ENCODE measurements at regions not wholly inside any gene's neighbourhood (a gene's known extent, or its start where the extent isn't known, plus 50 kb on each side); places are given as distances from the start of the nearest gene placed in this dataset.

GRCh38 chr2:59112258-59112657 lies 871.1 kb upstream of the FANCL start:
- no peak overlapping the region for H3K4me3 ChIP-seq (ENCODE audit: low read length)
- no peaks in the 10 kb centered on the region for H3K36me3 ChIP-seq (ENCODE audit: control insufficient read depth, low read depth, low read length)
- no peaks in the 10 kb centered on the region for H3K9me3 ChIP-seq (ENCODE audit: control insufficient read depth, low read depth, low read length)
- no peaks in the 10 kb centered on the region for H3K27me3 ChIP-seq (ENCODE audit: control insufficient read depth, insufficient read depth, low read length)
- H3K9ac ChIP-seq (ENCODE audit: low read length), result no peak overlapping the region
- H3K4me1 ChIP-seq (ENCODE audit: control insufficient read depth, low read depth, low read length), result no peaks in the 10 kb centered on the region
- no peak overlapping the region for H3K27ac ChIP-seq (ENCODE audit: low read length)

- no peak overlapping the region for H3K27ac ChIP-seq (ENCODE audit: low read length)
- peaks cover 10% of the 10 kb centered on the region for H3K9me3 ChIP-seq (ENCODE audit: control insufficient read depth, low read depth, low read length)
- no peaks in the 10 kb centered on the region for H3K36me3 ChIP-seq (ENCODE audit: control insufficient read depth, low read depth, low read length)
- no peaks in the 10 kb centered on the region for H3K4me1 ChIP-seq (ENCODE audit: control insufficient read depth, low read depth, low read length)
- H3K27me3 ChIP-seq (ENCODE audit: control insufficient read depth, insufficient read depth, low read length), result no peaks in the 10 kb centered on the region
- H3K4me3 ChIP-seq (ENCODE audit: low read length), result no peak overlapping the region
- no peak overlapping the region for H3K9ac ChIP-seq (ENCODE audit: low read length)
Measured at GRCh38 chr2:59096973-59097372, 855.8 kb upstream of the FANCL start.

DNA sequence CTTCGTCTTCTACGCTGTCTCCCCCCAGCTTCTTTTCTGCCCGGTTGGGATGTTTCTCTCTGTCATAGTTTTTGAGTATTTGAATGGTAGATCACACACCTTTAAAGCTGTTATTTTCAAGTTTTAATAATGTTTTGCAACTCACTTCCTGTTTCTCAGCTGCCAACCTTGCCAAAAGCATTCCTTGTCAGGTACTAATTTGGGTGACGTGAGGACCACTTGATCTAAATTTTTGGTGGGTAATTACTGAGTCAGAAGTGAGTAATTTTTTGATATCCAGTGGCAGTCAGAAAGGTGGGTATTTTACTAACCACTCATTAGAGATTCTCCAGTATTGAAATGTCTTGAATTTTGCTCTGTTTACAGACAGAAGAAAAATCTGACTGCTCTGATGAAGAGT lies 852.4 kb upstream of the FANCL start:
- Histone ChIP-seq H3K4me3 (ENCODE audit: low read length) (no peak overlapping the region), H3K27ac (ENCODE audit: low read length) (no peak overlapping the region), H3K4me1 (ENCODE audit: control insufficient read depth, low read depth, low read length) (no peaks in the 10 kb centered on the region), H3K36me3 (ENCODE audit: control insufficient read depth, low read depth, low read length) (no peaks in the 10 kb centered on the region), H3K9me3 (ENCODE audit: control insufficient read depth, low read depth, low read length) (peaks cover 10% of the 10 kb centered on the region), H3K9ac (ENCODE audit: low read length) (no peak overlapping the region), H3K27me3 (ENCODE audit: control insufficient read depth, insufficient read depth, low read length) (no peaks in the 10 kb centered on the region)

DNA sequence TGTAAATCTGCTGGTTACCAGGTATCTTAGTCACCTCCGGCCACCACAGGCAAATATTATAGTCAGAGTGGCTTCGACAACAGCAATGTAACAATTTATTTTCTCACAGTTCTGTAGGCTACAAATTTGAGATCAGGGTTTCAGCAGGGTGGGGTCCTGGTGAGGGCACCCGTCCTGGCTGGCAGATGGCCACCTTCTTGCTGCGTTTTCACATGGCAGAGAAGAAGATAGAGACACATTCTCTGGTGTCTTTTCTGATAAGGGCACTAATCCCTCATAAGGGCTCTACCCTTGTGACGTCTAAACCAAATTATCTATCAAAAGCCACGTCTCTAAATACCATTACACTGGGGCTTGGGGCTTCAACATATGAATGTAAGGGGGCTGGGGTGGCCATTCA lies 843.2 kb upstream of the FANCL start:
- Histone ChIP-seq H3K9ac (ENCODE audit: low read length) (no peak overlapping the region), H3K4me1 (ENCODE audit: control insufficient read depth, low read depth, low read length) (no peaks in the 10 kb centered on the region), H3K27me3 (ENCODE audit: control insufficient read depth, insufficient read depth, low read length) (no peaks in the 10 kb centered on the region), H3K4me3 (ENCODE audit: low read length) (no peak overlapping the region), H3K9me3 (ENCODE audit: control insufficient read depth, low read depth, low read length) (no peaks in the 10 kb centered on the region), H3K36me3 (ENCODE audit: control insufficient read depth, low read depth, low read length) (no peaks in the 10 kb centered on the region), H3K27ac (ENCODE audit: low read length) (no peak overlapping the region)

- Histone ChIP-seq H3K4me3 (ENCODE audit: low read length) (no peak overlapping the region), H3K9ac (ENCODE audit: low read length) (no peak overlapping the region), H3K9me3 (ENCODE audit: control insufficient read depth, low read depth, low read length) (no peaks in the 10 kb centered on the region), H3K36me3 (ENCODE audit: control insufficient read depth, low read depth, low read length) (no peaks in the 10 kb centered on the region), H3K27me3 (ENCODE audit: control insufficient read depth, insufficient read depth, low read length) (no peaks in the 10 kb centered on the region), H3K27ac (ENCODE audit: low read length) (no peak overlapping the region), H3K4me1 (ENCODE audit: control insufficient read depth, low read depth, low read length) (no peaks in the 10 kb centered on the region)
Measured at GRCh38 chr2:59083075-59083828, 842.1 kb upstream of the FANCL start.

DNA sequence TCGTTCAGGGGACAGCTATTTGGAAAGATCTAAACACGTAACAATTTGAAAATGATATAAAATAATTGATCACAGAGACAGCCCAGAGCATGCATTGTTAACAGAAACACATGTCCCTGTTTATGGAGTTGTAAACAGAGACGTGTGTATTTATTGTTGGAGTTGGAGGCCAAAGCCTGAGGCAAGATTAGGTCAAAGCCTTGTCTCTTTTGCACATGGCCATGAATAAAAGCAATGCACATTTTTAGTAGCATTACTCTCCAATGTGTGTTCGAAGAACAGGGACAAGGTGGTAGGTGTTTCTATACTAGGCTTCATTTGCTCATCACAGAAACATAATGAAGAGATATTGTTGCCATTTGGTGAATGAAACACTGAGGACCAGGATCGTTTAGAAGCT lies 841.5 kb upstream of the FANCL start:
- Histone ChIP-seq H3K9ac (ENCODE audit: low read length) (no peak overlapping the region), H3K4me1 (ENCODE audit: control insufficient read depth, low read depth, low read length) (no peaks in the 10 kb centered on the region), H3K9me3 (ENCODE audit: control insufficient read depth, low read depth, low read length) (no peaks in the 10 kb centered on the region), H3K36me3 (ENCODE audit: control insufficient read depth, low read depth, low read length) (no peaks in the 10 kb centered on the region), H3K27ac (ENCODE audit: low read length) (no peak overlapping the region), H3K27me3 (ENCODE audit: control insufficient read depth, insufficient read depth, low read length) (no peaks in the 10 kb centered on the region), H3K4me3 (ENCODE audit: low read length) (no peak overlapping the region)

GRCh38 chr2:59080451-59081181 lies 839.5 kb upstream of the FANCL start:
- Histone ChIP-seq H3K36me3 (ENCODE audit: control insufficient read depth, low read depth, low read length) (no peaks in the 10 kb centered on the region), H3K27me3 (ENCODE audit: control insufficient read depth, insufficient read depth, low read length) (no peaks in the 10 kb centered on the region), H3K4me1 (ENCODE audit: control insufficient read depth, low read depth, low read length) (peaks cover 6% of the 10 kb centered on the region), H3K9me3 (ENCODE audit: control insufficient read depth, low read depth, low read length) (no peaks in the 10 kb centered on the region), H3K27ac (ENCODE audit: low read length) (no peak overlapping the region), H3K4me3 (ENCODE audit: low read length) (no peak overlapping the region), H3K9ac (ENCODE audit: low read length) (no peak overlapping the region)

DNA sequence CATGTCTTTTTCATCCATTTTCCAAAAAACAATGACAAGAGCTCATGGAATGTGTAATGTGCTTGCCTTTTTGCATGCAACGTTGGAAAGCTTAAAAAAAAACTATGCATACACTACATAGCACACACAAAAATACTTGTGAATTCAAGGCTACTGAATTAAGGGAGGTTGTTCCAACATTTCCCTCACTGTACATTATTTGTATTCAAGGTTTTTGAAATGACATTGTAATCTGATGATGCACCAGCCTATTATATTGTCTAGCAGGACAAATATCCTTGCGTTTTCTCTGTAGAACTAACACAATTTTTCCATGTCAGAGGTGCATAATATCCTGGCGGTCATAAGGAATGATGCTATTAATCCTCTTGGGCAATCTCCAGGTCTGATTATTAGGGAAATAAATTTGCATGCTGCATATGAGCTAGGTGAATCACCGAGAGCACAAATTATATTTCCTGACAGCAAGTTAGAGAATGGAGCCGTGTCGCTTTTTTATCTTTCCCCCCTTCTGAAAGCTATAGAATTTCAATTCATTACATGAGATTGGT lies 836.9 kb upstream of the FANCL start:
- Histone ChIP-seq H3K4me3 (ENCODE audit: low read length) (no peak overlapping the region), H3K36me3 (ENCODE audit: control insufficient read depth, low read depth, low read length) (no peaks in the 10 kb centered on the region), H3K27ac (ENCODE audit: low read length) (no peak overlapping the region), H3K4me1 (ENCODE audit: control insufficient read depth, low read depth, low read length) (peaks cover 6% of the 10 kb centered on the region), H3K27me3 (ENCODE audit: control insufficient read depth, insufficient read depth, low read length) (no peaks in the 10 kb centered on the region), H3K9ac (ENCODE audit: low read length) (no peak overlapping the region), H3K9me3 (ENCODE audit: control insufficient read depth, low read depth, low read length) (no peaks in the 10 kb centered on the region)

DNA sequence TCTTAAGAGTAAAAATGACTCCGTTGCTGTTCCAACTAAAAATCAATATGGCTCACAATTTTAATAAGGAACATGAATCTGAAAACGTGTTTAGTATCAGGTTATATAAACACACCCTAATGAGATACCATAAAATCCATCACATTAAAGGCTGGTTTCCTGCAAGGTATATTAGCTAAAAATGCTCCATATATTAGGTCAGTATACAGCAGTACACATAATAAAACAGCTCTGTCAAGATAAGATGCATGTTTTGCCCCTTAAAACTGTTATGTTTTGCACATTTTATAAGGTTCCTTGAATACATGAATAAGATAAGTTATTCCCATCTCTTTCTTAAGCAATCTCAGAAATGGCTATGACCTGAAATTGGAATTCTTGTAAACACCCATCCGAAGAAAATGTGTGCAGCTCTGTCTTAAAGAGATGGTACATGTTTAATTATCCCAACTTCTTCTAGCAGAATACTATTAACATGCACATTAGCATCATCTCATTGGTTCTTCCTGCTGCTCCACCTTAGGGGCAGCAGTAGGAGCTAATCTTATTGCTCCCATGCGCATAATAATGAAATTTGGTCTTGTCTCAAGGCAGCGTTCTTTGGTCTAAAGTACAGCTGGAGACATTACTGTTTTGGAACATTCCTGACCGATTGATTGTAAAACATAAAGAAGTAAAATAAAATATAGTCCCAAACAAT lies 836.1 kb upstream of the FANCL start:
- Histone ChIP-seq H3K4me3 (ENCODE audit: low read length) (no peak overlapping the region), H3K36me3 (ENCODE audit: control insufficient read depth, low read depth, low read length) (no peaks in the 10 kb centered on the region), H3K9me3 (ENCODE audit: control insufficient read depth, low read depth, low read length) (no peaks in the 10 kb centered on the region), H3K27ac (ENCODE audit: low read length) (no peak overlapping the region), H3K4me1 (ENCODE audit: control insufficient read depth, low read depth, low read length) (peaks cover 6% of the 10 kb centered on the region), H3K9ac (ENCODE audit: low read length) (no peak overlapping the region), H3K27me3 (ENCODE audit: control insufficient read depth, insufficient read depth, low read length) (no peaks in the 10 kb centered on the region)

DNA sequence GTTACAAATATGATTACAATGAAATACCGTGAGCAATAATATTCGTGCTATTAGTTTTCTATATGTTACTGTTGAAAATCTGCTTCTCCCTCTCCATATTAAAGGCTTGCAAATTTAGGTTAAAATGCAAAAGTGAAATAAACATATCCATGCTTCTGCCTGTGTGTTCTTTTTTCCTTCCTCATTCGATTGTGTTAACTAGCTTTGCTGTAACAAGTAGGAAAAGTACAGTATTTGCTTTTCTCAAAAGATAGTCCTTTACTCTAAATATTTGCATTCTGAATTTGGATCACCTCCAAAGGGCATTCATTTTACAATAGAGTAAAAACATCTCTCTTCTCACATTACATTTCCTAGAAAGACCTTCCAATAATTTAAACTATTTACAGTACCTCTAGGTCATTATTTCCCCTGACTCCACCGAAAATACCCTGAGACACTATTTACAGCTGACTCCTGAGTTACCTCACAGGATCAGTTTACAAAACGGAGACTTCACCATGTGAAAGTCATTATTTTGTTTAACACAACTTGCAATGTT lies 835.0 kb upstream of the FANCL start:
- Histone ChIP-seq H3K27me3 (ENCODE audit: control insufficient read depth, insufficient read depth, low read length) (no peaks in the 10 kb centered on the region), H3K27ac (ENCODE audit: low read length) (no peak overlapping the region)

GRCh38 chr2:59074071-59074470 lies 832.9 kb upstream of the FANCL start:
- Histone ChIP-seq H3K9ac (ENCODE audit: low read length) (no peak overlapping the region), H3K4me3 (ENCODE audit: low read length) (no peak overlapping the region), H3K4me1 (ENCODE audit: control insufficient read depth, low read depth, low read length) (peaks cover 6% of the 10 kb centered on the region), H3K27me3 (ENCODE audit: control insufficient read depth, insufficient read depth, low read length) (no peaks in the 10 kb centered on the region), H3K36me3 (ENCODE audit: control insufficient read depth, low read depth, low read length) (no peaks in the 10 kb centered on the region), H3K9me3 (ENCODE audit: control insufficient read depth, low read depth, low read length) (no peaks in the 10 kb centered on the region), H3K27ac (ENCODE audit: low read length) (no peak overlapping the region)

More for the DNA sequence above, 835.0 kb upstream of the FANCL start:
- Histone ChIP-seq H3K36me3 (ENCODE audit: control insufficient read depth, low read depth, low read length) (no peaks in the 10 kb centered on the region), H3K4me1 (ENCODE audit: control insufficient read depth, low read depth, low read length) (peaks cover 6% of the 10 kb centered on the region), H3K4me3 (ENCODE audit: low read length) (no peak overlapping the region), H3K9ac (ENCODE audit: low read length) (no peak overlapping the region), H3K9me3 (ENCODE audit: control insufficient read depth, low read depth, low read length) (no peaks in the 10 kb centered on the region)

All from iPS-18a (cell line).